SK-N-SH (cell line): ENCODE measurements at regions not wholly inside any gene's neighbourhood (a gene's known extent, or its start where the extent isn't known, plus 50 kb on each side); places are given as distances from the start of the nearest gene placed in this dataset.
A peak's percentile ranks its signal among the peaks of the same experiment; 100 is the strongest.

ENCODE experiments used
- CTCF ChIA-PET: fragments of 300-600, 350-600 bp; formaldehyde crosslinking; extraction: SDS; loops from one replicate; lab custom pipeline; 2021; lab: Yijun Ruan, JAX
- POLR2A ChIA-PET: fragments of 350-600 bp; sonication (Branson Sonifier 250); formaldehyde crosslinking; extraction: SDS; loops from one replicate; lab custom pipeline; 2020; ENCODE audit warnings: antibody characterized with exemption, inconsistent platforms; lab: Yijun Ruan, JAX
- DNase-seq: peaks from one replicate; pipeline ENCODE4 v3.0.0; 2012
- H2AFZ ChIP-seq: fragments of 200-600 bp; sonication (generic); 2 replicates; pipeline ENCODE4 v1.8.1; 2016; ENCODE audit warnings: antibody characterized with exemption, mild to moderate bottlenecking, low read depth
- H3F3A ChIP-seq: fragments of 200-600 bp; sonication (generic); replicated peaks from 2 replicates; pipeline ENCODE3; 2016; ENCODE audit warnings: antibody characterized with exemption, mild to moderate bottlenecking; ENCODE audit not compliant: insufficient read depth
- H3K27ac ChIP-seq, 2 experiments: fragments of 200-500 bp in 1 of 2; fragments of 200-600 bp in 1 of 2; sonication (Bioruptor generic) in 1 of 2; sonication (generic), shearing (Covaris generic) in 1 of 2; 2 replicates each; pipeline versions ENCODE4 v1.5.1 to v1.6.1; 2014 to 2016; ENCODE audit warnings: low read depth in 2 of 2, inconsistent platforms in 1 of 2, low read length in 1 of 2, mild to moderate bottlenecking in 1 of 2, mixed read lengths in 1 of 2
- H3K27me3 ChIP-seq: fragments of 200-600 bp; sonication (generic), shearing (Covaris generic); 2 replicates; pipeline ENCODE4 v1.6.1; 2016; ENCODE audit warnings: mixed run types; ENCODE audit not compliant: insufficient read depth
- H3K36me3 ChIP-seq, 2 experiments: fragments of 200-500 bp in 1 of 2; fragments of 200-600 bp in 1 of 2; sonication (Bioruptor generic) in 1 of 2; sonication (generic) in 1 of 2; replicated peaks in 1 of 2; 2 replicates each; pipeline versions ENCODE3 to v1.5.1; 2014 to 2016; ENCODE audit warnings: low read length in 1 of 2, mild to moderate bottlenecking in 1 of 2; ENCODE audit not compliant: insufficient read depth in 2 of 2, control insufficient read depth in 1 of 2
- H3K4me1 ChIP-seq, 2 experiments: fragments of 200-500 bp in 1 of 2; fragments of 200-600 bp in 1 of 2; sonication (Bioruptor generic) in 1 of 2; sonication (generic), shearing (Covaris generic) in 1 of 2; 2 replicates each; pipeline versions ENCODE4 v1.5.1 to v1.6.1; 2014 to 2016; ENCODE audit warnings: low read depth in 1 of 2, low read length in 1 of 2, mixed run types in 1 of 2; ENCODE audit not compliant: insufficient read depth in 2 of 2, control insufficient read depth in 1 of 2
- H3K4me2 ChIP-seq: fragments of 200-600 bp; sonication (generic), shearing (Covaris generic); 2 replicates; pipeline ENCODE4 v1.6.1; 2017; ENCODE audit warnings: mixed run types
- H3K4me3 ChIP-seq, 2 experiments: fragments of 200-500 bp in 1 of 2; fragments of 200-600 bp in 1 of 2; sonication (Bioruptor generic) in 1 of 2; sonication (generic), shearing (Covaris generic) in 1 of 2; 2 replicates each; pipeline versions ENCODE4 v1.5.1 to v1.8.1; 2014 to 2016; ENCODE audit warnings: low read depth in 2 of 2, inconsistent platforms in 1 of 2, low read length in 1 of 2, mild to moderate bottlenecking in 1 of 2, mixed read lengths in 1 of 2, moderate library complexity in 1 of 2
- H3K79me2 ChIP-seq: fragments of 200-600 bp; sonication (generic); 2 replicates; pipeline ENCODE4 v1.8.1; 2017; ENCODE audit warnings: mild to moderate bottlenecking; ENCODE audit not compliant: insufficient read depth
- H3K9ac ChIP-seq: fragments of 200-600 bp; sonication (generic); 2 replicates; pipeline ENCODE4 v1.6.1; 2017; ENCODE audit warnings: mixed run types
- H3K9me2 ChIP-seq: fragments of 200-600 bp; sonication (generic); 2 replicates; pipeline ENCODE4 v1.6.1; 2017; ENCODE audit warnings: mixed run types
- H3K9me3 ChIP-seq: fragments of 200-600 bp; sonication (generic); 2 replicates; pipeline ENCODE4 v1.6.1; 2017; ENCODE audit warnings: mixed run types, mild to moderate bottlenecking, moderate library complexity
- H4K20me1 ChIP-seq: fragments of 200-600 bp; sonication (generic); 2 replicates; pipeline ENCODE4 v1.6.1; 2017; ENCODE audit warnings: mild to moderate bottlenecking, mixed run types; ENCODE audit not compliant: insufficient read depth
- EP300 ChIP-seq, 2 experiments: IDR thresholded peaks; 2 replicates each; pipeline versions ENCODE4 v1.4.0 to v1.6.1; 2012; ENCODE audit warnings: borderline replicate concordance in 1 of 2, low read depth in 1 of 2, low read length in 1 of 2
- FOSL2 ChIP-seq: IDR thresholded peaks from 2 replicates; pipeline ENCODE4 v1.4.0; 2012; ENCODE audit warnings: low read depth, mild to moderate bottlenecking, moderate library complexity, borderline replicate concordance
- GATA2 ChIP-seq: sonication (generic); formaldehyde crosslinking; IDR thresholded peaks from 2 replicates; pipeline ENCODE4 v1.5.0; 2020; ENCODE audit warnings: mild to moderate bottlenecking, missing genetic modification reagents
- JUND ChIP-seq: IDR thresholded peaks from 2 replicates; pipeline ENCODE4 v1.4.0; 2012
- MEF2A ChIP-seq: IDR thresholded peaks from 2 replicates; pipeline ENCODE4 v1.4.0; 2012; ENCODE audit warnings: low read depth, borderline replicate concordance
- NFIC ChIP-seq: IDR thresholded peaks from 2 replicates; pipeline ENCODE4 v1.4.0; 2012; ENCODE audit warnings: borderline replicate concordance
- POLR2AphosphoS5 ChIP-seq: IDR thresholded peaks from 2 replicates; pipeline ENCODE4 v1.6.1; 2012; ENCODE audit warnings: low read depth, low read length
- RAD21 ChIP-seq: IDR thresholded peaks from 2 replicates; pipeline ENCODE4 v1.6.1; 2012; ENCODE audit warnings: mild to moderate bottlenecking, low read length
- SMC3 ChIP-seq: IDR thresholded peaks from 2 replicates; pipeline ENCODE4 v1.6.1; 2012; ENCODE audit warnings: low read depth, low read length, improper control_type of control experiment
- TCF12 ChIP-seq: IDR thresholded peaks from 2 replicates; pipeline ENCODE4 v1.4.0; 2012
- TEAD4 ChIP-seq: IDR thresholded peaks from 2 replicates; pipeline ENCODE4 v1.4.0; 2012; ENCODE audit warnings: mild to moderate bottlenecking, borderline replicate concordance; ENCODE audit not compliant: insufficient read depth
- WGBS: methylation state at CpG from one replicate; pipeline ENCODE4 v1.1.6; 2017; ENCODE audit warnings: low lambda C conversion rate; 5-methylcytosine and 5-hydroxymethylcytosine counted together
- TF ChIP-seq, protein P1 (sequence below): IDR thresholded peaks from 2 replicates; pipeline ENCODE4 v1.6.1; 2012; ENCODE audit warnings: mild to moderate bottlenecking, low read depth, low read length, moderate library complexity
- TF ChIP-seq, protein P2 (sequence below): IDR thresholded peaks from 2 replicates; pipeline ENCODE4; 2012

DNA sequence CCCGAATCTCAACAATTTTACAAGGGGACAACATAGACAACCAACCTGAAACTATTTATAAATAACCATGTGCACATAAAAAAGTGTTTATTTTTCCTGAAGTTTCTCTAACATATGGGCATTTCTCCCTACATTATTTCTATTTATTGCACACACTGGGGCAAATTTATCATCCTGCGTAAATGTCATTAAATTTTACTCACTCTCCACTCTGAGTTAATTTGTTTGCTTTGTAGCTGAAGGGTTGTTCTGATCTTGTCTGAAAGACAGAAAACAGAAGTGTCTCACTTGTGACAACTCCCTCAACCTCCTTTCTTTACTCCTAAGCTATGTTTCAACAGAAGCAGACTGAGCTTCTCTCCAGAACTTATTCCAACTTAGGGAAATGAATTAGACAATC lies 194.2 kb downstream of the HIPK3 start:
- no peak for TF ChIP-seq POLR2AphosphoS5
- 0 out of 2 replicates have a peak, but pooled peaks have one; percentile 21 for TF ChIP-seq GATA2
- TF ChIP-seq, all 33 proteins: peak for 1
- H3K79me2 ChIP-seq, result peaks cover 96% of the 10 kb centered on the region
- WGBS, result 97% methylated on average over 2 of the region's 2 CpGs
- no peaks in the 10 kb centered on the region for H3K27me3 ChIP-seq
- peaks cover 48% of the 10 kb centered on the region for H3F3A ChIP-seq
- CTCF ChIA-PET, result interaction anchor here (1.4 kb wide), 1 partner anchor 11 kb away, joined by 6 read pairs; no protein-coding TSS in a partner anchor
- no peaks in the 10 kb centered on the region; the same call in 1 of the 2 replicates for H4K20me1 ChIP-seq
- H3K9me2 ChIP-seq, result no peaks in the 10 kb centered on the region
- H3K9ac ChIP-seq, result no peak overlapping the region
- DNase-seq, result no peak
- H3K9me3 ChIP-seq, result no peaks in the 10 kb centered on the region
- H2AFZ ChIP-seq, result no peak overlapping the region
- no peak overlapping the region for H3K4me2 ChIP-seq
- peaks cover 9 to 46% of the 10 kb centered on the region in 2 experiments for H3K4me1 ChIP-seq
- POLR2A ChIA-PET, result no interaction called here
- H3K36me3 ChIP-seq, result peaks cover 0 to 4% of the 10 kb centered on the region in 2 experiments
- H3K4me3 ChIP-seq, result no peak overlapping the region
- peak overlapping the region; percentile 58 to 90; a peak in 2 of 4 replicates for H3K27ac ChIP-seq

DNA sequence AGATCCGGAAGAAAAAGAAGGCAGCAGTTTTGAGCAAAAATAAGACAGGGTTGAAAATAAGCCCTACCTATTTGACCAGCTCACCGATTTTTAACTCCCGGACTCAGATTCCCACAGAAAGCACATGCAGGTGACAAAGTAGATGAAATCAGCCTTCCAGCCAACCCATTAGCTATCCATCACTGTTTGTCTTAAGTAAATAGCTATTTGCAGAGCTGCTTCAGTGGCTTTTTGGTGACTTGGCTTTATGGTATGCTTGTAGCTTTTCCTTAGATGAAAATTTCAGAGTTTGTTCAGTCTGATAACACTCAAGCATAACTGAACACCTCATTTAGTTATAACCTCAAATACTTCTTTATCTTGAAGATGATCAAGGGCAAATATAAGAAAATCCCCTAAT lies 192.6 kb downstream of the HIPK3 start:
- ChIA-PET POLR2A (no interaction called here), CTCF (interaction anchor here (1.0 kb wide), 1 partner anchor 55 kb away, joined by 3 read pairs; no protein-coding TSS in a partner anchor)
- H3K4me1 ChIP-seq, result peaks cover 12 to 59% of the 10 kb centered on the region in 2 experiments
- 74% methylated on average over 3 of the region's 3 CpGs for WGBS
- peaks cover 63% of the 10 kb centered on the region for H3F3A ChIP-seq
- H3K9me3 ChIP-seq, result no peaks in the 10 kb centered on the region
- peak overlapping the region; percentile 53 to 90; a peak in 3 of 4 replicates for H3K27ac ChIP-seq
- H3K4me3 ChIP-seq, result no peak overlapping the region
- H3K4me2 ChIP-seq, result peak overlapping the region; percentile 36
- H3K9ac ChIP-seq, result 0 out of 2 replicates have a peak overlapping the region, but pooled peaks have one; percentile 11
- no peaks in the 10 kb centered on the region for H3K27me3 ChIP-seq
- peaks cover 0 to 4% of the 10 kb centered on the region in 2 experiments for H3K36me3 ChIP-seq
- H2AFZ ChIP-seq, result no peak overlapping the region
- H4K20me1 ChIP-seq, result no peaks in the 10 kb centered on the region; the same call in 1 of the 2 replicates
- DNase-seq, result no peak
- peaks cover 91% of the 10 kb centered on the region for H3K79me2 ChIP-seq
- TF ChIP-seq TCF12 (peak; percentile 62), NFIC (peak; percentile 35), FOSL2 (peak; percentile 42; the same call in 1 of the 2 replicates), TEAD4 (0 out of 2 replicates have a peak, but pooled peaks have one; percentile 28), POLR2AphosphoS5 (no peak), SMC3 (no peak), JUND (peak; percentile 72), EP300 (IDR thresholded peaks at IDR 0.05; ENCODE audit: borderline replicate concordance in 1 of 2, low read depth in 1 of 2, low read length in 1 of 2) (peak in 1 of 2 experiments; percentile 43; a peak in 1 of 4 replicates), RAD21 (no peak), MEF2A (peak; percentile 19; the same call in 1 of the 2 replicates)
- TF ChIP-seq, protein P1, sequence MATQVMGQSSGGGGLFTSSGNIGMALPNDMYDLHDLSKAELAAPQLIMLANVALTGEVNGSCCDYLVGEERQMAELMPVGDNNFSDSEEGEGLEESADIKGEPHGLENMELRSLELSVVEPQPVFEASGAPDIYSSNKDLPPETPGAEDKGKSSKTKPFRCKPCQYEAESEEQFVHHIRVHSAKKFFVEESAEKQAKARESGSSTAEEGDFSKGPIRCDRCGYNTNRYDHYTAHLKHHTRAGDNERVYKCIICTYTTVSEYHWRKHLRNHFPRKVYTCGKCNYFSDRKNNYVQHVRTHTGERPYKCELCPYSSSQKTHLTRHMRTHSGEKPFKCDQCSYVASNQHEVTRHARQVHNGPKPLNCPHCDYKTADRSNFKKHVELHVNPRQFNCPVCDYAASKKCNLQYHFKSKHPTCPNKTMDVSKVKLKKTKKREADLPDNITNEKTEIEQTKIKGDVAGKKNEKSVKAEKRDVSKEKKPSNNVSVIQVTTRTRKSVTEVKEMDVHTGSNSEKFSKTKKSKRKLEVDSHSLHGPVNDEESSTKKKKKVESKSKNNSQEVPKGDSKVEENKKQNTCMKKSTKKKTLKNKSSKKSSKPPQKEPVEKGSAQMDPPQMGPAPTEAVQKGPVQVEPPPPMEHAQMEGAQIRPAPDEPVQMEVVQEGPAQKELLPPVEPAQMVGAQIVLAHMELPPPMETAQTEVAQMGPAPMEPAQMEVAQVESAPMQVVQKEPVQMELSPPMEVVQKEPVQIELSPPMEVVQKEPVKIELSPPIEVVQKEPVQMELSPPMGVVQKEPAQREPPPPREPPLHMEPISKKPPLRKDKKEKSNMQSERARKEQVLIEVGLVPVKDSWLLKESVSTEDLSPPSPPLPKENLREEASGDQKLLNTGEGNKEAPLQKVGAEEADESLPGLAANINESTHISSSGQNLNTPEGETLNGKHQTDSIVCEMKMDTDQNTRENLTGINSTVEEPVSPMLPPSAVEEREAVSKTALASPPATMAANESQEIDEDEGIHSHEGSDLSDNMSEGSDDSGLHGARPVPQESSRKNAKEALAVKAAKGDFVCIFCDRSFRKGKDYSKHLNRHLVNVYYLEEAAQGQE, result no peak
- TF ChIP-seq, protein P2, sequence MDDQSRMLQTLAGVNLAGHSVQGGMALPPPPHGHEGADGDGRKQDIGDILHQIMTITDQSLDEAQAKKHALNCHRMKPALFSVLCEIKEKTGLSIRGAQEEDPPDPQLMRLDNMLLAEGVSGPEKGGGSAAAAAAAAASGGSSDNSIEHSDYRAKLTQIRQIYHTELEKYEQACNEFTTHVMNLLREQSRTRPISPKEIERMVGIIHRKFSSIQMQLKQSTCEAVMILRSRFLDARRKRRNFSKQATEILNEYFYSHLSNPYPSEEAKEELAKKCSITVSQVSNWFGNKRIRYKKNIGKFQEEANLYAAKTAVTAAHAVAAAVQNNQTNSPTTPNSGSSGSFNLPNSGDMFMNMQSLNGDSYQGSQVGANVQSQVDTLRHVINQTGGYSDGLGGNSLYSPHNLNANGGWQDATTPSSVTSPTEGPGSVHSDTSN, result peak; percentile 88
- H3K9me2 ChIP-seq, result no peaks in the 10 kb centered on the region
